ENCODE measurements at regions not wholly inside any gene's neighbourhood (a gene's known extent, or its start where the extent isn't known, plus 50 kb on each side); places are given as distances from the start of the nearest gene placed in this dataset.
"Not testable (repeated sequence)": the region's sequence is repeated elsewhere in the genome, so short reads cannot be mapped to it uniquely, and the experiment has no call there.

GRCh38 chr9:135277219-135278201 lies 190.0 kb downstream of the OLFM1 start:
- no peak for DNase-seq (ENCODE audit: low read depth)
- in situ Hi-C loops (cut with HindIII; ENCODE audit: low pct_unique_long_range_greater_than_20kb, low sequenced_read_pairs) = no loop called here

GRCh38 chr9:135278586-135278985 lies 191.1 kb downstream of the OLFM1 start:
- DNase-seq (ENCODE audit: low read depth) = no peak

DNA sequence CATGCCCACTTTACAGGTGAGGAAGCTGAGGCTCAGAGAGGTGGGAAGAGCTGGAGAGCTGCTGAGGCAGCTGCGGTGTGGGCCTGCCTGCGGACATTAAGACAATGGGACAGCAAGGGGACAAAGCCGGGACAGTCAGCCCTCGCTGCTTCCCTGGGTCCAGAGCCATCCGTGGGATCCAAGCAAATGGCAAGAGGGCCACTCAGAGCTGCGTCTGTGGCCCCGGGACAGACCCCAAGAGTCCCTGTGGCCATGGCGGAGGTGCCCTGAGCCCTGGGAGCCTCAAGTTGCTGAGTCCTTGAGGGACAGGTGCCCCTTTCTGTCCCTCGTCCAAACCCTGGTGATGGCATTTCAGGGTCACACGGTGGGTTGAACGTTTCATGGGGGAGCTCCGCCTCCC lies 191.9 kb downstream of the OLFM1 start:
- in situ Hi-C loops (cut with HindIII; ENCODE audit: low pct_unique_long_range_greater_than_20kb, low sequenced_read_pairs) = no loop called here
- DNase-seq (ENCODE audit: low read depth) = no peak

More at GRCh38 chr9:135278586-135278985, 191.1 kb downstream of the OLFM1 start:
- in situ Hi-C loops (cut with HindIII; ENCODE audit: low pct_unique_long_range_greater_than_20kb, low sequenced_read_pairs) = no loop called here

DNA sequence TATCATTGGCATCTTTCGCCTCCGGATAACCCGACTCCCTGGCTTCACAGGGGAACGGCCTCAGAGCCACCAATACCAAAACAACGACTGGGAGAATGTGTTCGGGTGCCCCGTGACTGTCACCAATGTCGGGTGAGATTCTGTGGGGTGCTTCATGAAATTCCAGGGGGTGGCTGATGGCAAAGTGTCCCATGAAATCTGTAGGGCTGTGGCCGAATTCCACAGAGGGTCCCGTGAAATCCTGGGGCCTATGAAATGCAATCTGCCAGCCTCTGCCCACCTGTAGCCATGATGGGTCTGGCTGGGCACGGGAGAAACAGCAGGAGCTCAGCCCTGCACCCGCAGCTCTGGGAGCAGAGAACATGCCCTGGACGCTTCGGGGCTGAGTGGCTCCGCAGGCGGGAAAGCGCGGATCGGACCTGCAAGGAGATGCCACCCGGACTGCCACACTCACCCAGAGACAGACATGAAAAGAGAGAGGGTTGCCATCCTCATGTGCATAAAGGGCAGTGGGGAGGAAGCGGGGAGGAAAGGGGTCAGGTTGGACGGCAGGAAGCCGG lies 192.4 kb downstream of the OLFM1 start:
- no peak for DNase-seq (ENCODE audit: low read depth)
- in situ Hi-C loops (cut with HindIII; ENCODE audit: low pct_unique_long_range_greater_than_20kb, low sequenced_read_pairs) = no loop called here

- no peak for DNase-seq (ENCODE audit: low read depth)
- in situ Hi-C loops (cut with HindIII; ENCODE audit: low pct_unique_long_range_greater_than_20kb, low sequenced_read_pairs) = no loop called here
Observed at GRCh38 chr9:135280666-135281065, 193.2 kb downstream of the OLFM1 start.

- in situ Hi-C loops (cut with HindIII; ENCODE audit: low pct_unique_long_range_greater_than_20kb, low sequenced_read_pairs) = no loop called here
- no peak for DNase-seq (ENCODE audit: low read depth)
Observed at GRCh38 chr9:135281151-135281550, 193.7 kb downstream of the OLFM1 start.

GRCh38 chr9:135281791-135282737 lies 194.6 kb downstream of the OLFM1 start:
- DNase-seq (ENCODE audit: low read depth) = peak; percentile 48
- in situ Hi-C loops (cut with HindIII; ENCODE audit: low pct_unique_long_range_greater_than_20kb, low sequenced_read_pairs) = no loop called here

GRCh38 chr9:135282808-135283207 lies 195.3 kb downstream of the OLFM1 start:
- DNase-seq (ENCODE audit: low read depth) = no peak
- in situ Hi-C loops (cut with HindIII; ENCODE audit: low pct_unique_long_range_greater_than_20kb, low sequenced_read_pairs) = no loop called here

DNA sequence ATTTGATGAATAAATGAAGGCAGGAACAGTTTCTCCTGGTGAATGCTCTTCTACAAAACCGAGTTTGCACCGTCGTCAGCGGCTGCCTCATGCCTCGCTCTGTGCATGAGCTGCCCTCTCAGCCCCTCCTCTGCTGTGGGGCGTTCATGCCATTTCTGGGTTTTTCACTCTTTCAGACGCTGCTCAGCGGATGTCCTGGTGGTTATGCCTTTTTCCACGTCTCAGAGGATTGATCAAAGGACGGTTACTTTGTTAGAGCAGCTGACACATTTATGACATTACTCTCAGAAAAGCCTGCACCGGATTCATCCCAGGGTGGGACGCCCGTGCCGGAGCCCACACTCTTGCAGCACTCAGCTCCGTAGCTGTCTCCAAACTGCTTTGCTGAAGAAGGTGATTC lies 195.9 kb upstream of the PPP1R26 start:
- no peak for DNase-seq (ENCODE audit: low read depth)
- in situ Hi-C loops (cut with HindIII; ENCODE audit: low pct_unique_long_range_greater_than_20kb, low sequenced_read_pairs) = no loop called here

- in situ Hi-C loops (cut with HindIII; ENCODE audit: low pct_unique_long_range_greater_than_20kb, low sequenced_read_pairs) = no loop called here
- DNase-seq (ENCODE audit: low read depth) = no peak
Observed at GRCh38 chr9:135284386-135285134, 195.0 kb upstream of the PPP1R26 start.

DNA sequence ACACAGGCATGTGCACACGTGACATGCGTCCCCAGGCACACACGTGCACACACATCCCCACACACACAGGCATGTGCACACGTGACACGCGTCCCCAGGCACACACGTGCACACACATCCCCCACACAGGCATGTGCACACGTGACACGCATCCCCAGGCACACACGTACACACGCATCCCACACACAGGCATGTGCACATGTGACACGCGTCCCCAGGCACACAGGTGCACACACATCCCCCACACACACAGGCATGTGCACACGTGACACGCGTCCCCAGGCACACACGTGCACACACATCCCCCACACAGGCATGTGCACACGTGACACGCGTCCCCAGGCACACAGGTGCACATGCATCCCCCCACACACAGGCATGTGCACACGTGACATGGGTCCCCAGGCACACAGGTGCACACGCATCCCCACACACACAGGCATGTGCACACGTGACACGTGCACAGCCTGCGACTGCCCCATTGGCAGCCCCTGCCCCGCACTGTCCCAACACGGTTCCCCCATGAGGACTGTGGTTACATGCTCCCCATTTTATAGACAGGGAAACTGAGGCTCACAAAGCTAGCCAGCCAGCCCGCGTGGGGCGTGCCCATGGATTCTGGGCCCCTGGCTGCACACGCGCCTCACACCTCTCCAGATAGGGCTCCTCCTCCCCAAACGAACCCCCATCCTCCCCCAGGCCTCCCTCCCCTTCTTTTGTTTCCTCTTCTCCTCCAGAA lies 193.2 kb upstream of the PPP1R26 start:
- in situ Hi-C loops (cut with HindIII; ENCODE audit: low pct_unique_long_range_greater_than_20kb, low sequenced_read_pairs) = not testable (repeated sequence)

GRCh38 chr9:135286961-135287360 lies 192.6 kb upstream of the PPP1R26 start:
- DNase-seq (ENCODE audit: low read depth) = no peak
- in situ Hi-C loops (cut with HindIII; ENCODE audit: low pct_unique_long_range_greater_than_20kb, low sequenced_read_pairs) = no loop called here

More for the DNA sequence above, 193.2 kb upstream of the PPP1R26 start:
- not testable (repeated sequence) for DNase-seq (ENCODE audit: low read depth)

- DNase-seq (ENCODE audit: low read depth) = no peak
- in situ Hi-C loops (cut with HindIII; ENCODE audit: low pct_unique_long_range_greater_than_20kb, low sequenced_read_pairs) = no loop called here
Observed at GRCh38 chr9:135287627-135288026, 192.0 kb upstream of the PPP1R26 start.

- DNase-seq (ENCODE audit: low read depth) = no peak
- in situ Hi-C loops (cut with HindIII; ENCODE audit: low pct_unique_long_range_greater_than_20kb, low sequenced_read_pairs) = no loop called here
Observed at GRCh38 chr9:135288054-135288453, 191.5 kb upstream of the PPP1R26 start.

DNA sequence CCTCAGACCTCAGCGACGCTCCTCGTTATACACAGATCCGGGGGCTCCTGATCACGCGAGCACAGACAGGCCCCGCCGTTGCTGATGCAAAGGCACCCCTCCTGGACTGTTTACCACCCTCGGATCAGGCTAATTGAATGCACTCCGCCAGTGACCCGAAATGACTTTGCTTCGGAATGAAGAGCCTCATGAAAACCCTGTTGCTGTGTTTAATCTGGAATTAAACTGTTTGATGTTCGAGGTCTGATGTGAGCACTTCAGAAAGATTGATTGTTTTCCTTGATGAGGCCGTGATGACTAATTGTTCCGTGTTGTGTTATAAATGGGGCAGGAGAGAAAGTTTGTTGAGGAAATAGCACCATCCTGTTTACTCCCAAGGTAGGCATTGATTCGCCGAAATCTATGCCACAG lies 190.5 kb upstream of the PPP1R26 start:
- DNase-seq (ENCODE audit: low read depth) = no peak
- in situ Hi-C loops (cut with HindIII; ENCODE audit: low pct_unique_long_range_greater_than_20kb, low sequenced_read_pairs) = no loop called here

DNA sequence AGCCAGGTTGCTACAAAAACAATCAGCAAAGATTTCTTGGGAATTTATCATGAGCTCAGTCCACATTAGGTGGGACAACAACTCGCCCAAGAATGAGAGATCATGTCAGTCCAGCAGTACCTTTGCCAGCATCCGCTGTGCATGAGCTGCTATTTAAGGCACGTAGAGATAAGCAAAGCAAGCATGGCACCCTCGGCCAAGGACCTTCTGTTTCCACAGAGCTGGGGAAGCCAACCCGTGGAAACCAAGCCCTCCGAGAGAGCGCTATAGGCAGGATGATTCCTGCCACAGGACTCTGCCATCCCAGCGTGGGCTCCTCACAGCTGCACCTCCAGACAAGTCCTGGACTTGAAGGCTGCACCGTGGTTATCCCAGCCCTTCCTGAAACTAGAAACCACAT lies 189.5 kb upstream of the PPP1R26 start:
- in situ Hi-C loops (cut with HindIII; ENCODE audit: low pct_unique_long_range_greater_than_20kb, low sequenced_read_pairs) = no loop called here
- DNase-seq (ENCODE audit: low read depth) = no peak

DNA sequence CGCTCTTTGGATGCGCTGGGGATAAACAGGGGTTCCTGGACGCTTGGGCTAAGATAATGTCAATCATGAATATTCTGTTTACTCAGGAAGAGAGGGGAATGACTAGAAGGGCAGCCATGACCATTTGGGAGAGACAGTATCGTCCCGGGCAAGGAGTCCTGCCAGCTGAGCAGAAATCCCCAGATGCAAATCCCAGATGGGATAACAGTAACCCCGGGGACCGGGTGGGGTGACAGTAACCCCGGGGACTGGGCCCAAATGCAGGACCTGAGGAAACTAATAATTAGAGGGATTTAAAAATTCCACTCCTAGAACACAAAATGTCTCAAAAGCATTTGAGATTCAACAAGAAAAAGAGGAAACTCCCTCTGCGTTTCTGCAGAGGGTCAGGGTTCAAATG lies 189.0 kb upstream of the PPP1R26 start:
- in situ Hi-C loops (cut with HindIII; ENCODE audit: low pct_unique_long_range_greater_than_20kb, low sequenced_read_pairs) = no loop called here

More for the DNA sequence above, 189.0 kb upstream of the PPP1R26 start:
- DNase-seq (ENCODE audit: low read depth) = no peak

All from Caki2 (cell line).